Neural progenitor cell (in vitro differentiated cells): ENCODE measurements at regions not wholly inside any gene's neighbourhood (a gene's known extent, or its start where the extent isn't known, plus 50 kb on each side); places are given as distances from the start of the nearest gene placed in this dataset.

Source experiments
- DNase-seq: peaks from one replicate; pipeline ENCODE4 v3.0.0-alpha.2; 2016; ENCODE audit warnings: low spot score
- H2AFZ ChIP-seq: fragments of 200-600 bp; sonication (generic); replicated peaks from 2 replicates; pipeline ENCODE4 v1.6.1; 2016; ENCODE audit warnings: antibody characterized with exemption
- H3F3A ChIP-seq: fragments of 200-600 bp; sonication (generic); 2 replicates; pipeline ENCODE4 v1.6.1; 2016; ENCODE audit warnings: antibody characterized with exemption, low read depth
- H3K27ac ChIP-seq: fragments of 200-600 bp; sonication (generic); 2 replicates; pipeline ENCODE4 v1.5.1; 2016; ENCODE audit warnings: mild to moderate bottlenecking
- H3K27me3 ChIP-seq: fragments of 200-600 bp; sonication (generic); 2 replicates; pipeline ENCODE4 v1.6.1; 2016; ENCODE audit warnings: mild to moderate bottlenecking, moderate library complexity
- H3K36me3 ChIP-seq: fragments of 200-600 bp; sonication (generic); 2 replicates; pipeline ENCODE4 v1.5.1; 2016
- H3K4me1 ChIP-seq: fragments of 200-600 bp; sonication (generic); 2 replicates; pipeline ENCODE4 v1.6.1; 2016; ENCODE audit warnings: mixed run types
- H3K4me2 ChIP-seq: fragments of 200-600 bp; sonication (generic); 2 replicates; pipeline ENCODE4 v1.6.1; 2016
- H3K4me3 ChIP-seq: fragments of 200-600 bp; sonication (generic); 2 replicates; pipeline ENCODE4 v1.5.1; 2016
- H3K79me2 ChIP-seq: fragments of 200-600 bp; sonication (generic); 2 replicates; pipeline ENCODE4 v1.6.1; 2016; ENCODE audit warnings: low read depth
- H3K9ac ChIP-seq: fragments of 200-600 bp; sonication (generic); 2 replicates; pipeline ENCODE4 v1.6.1; 2016
- H3K9me3 ChIP-seq: fragments of 200-600 bp; sonication (generic); 2 replicates; pipeline ENCODE4 v1.5.1; 2016; ENCODE audit warnings: low read depth
- H4K20me1 ChIP-seq: fragments of 200-600 bp; sonication (generic); 2 replicates; pipeline ENCODE4 v1.6.1; 2016; ENCODE audit warnings: low read depth
- H3K27ac Mint-ChIP-seq: 3 replicates; pipeline ENCODE4 v1.8.0; 2021; ENCODE audit warnings: mixed read lengths
- H3K27me3 Mint-ChIP-seq: 2 replicates; pipeline ENCODE4 v1.8.0; 2022; ENCODE audit warnings: low read depth, mild to moderate bottlenecking, inconsistent platforms, moderate library complexity, mixed read lengths; ENCODE audit not compliant: insufficient read depth
- H3K36me3 Mint-ChIP-seq: 3 replicates; pipeline ENCODE4 v1.8.0; 2021; ENCODE audit warnings: mixed read lengths
- H3K4me1 Mint-ChIP-seq: 3 replicates; pipeline ENCODE4 v1.8.0; 2021; ENCODE audit warnings: mixed read lengths
- H3K4me3 Mint-ChIP-seq: 3 replicates; pipeline ENCODE4 v1.8.0; 2021; ENCODE audit warnings: mild to moderate bottlenecking, moderate library complexity, mixed read lengths
- H3K9me3 Mint-ChIP-seq: 3 replicates; pipeline ENCODE4 v1.8.0; 2020; ENCODE audit warnings: mixed read lengths
- EZH2 ChIP-seq: fragments of 200-600 bp; sonication (generic); IDR thresholded peaks from 2 replicates; pipeline ENCODE4 v1.6.1; 2017; ENCODE audit warnings: antibody characterized with exemption, mild to moderate bottlenecking, moderate library complexity
- EZH2phosphoT487 ChIP-seq: fragments of 200-600 bp; sonication (generic); IDR thresholded peaks from 2 replicates; pipeline ENCODE4 v1.6.1; 2017; ENCODE audit warnings: antibody characterized with exemption
- TF ChIP-seq, protein P1 (sequence below): fragments of 200-600 bp; sonication (generic); IDR thresholded peaks from 2 replicates; pipeline ENCODE4 v1.5.1; 2017; ENCODE audit warnings: antibody characterized with exemption, mild to moderate bottlenecking

DNA sequence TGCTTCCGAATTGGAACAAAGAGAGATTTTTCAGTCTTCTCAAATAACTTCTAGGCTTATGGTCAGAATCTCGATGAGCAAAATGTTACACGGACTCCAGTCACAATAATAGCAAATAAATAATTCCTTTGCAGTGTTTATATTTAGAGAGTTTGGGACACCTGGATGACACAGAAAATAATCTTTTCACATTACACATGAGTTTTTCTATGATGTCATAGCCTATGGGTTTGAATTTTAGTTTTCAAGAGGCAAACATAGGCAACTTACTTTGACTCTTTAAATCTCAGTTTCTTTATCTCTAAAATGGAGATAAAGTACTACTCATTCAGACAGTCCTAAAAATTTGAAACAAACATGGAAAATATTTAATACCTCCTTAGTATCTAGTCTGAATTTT lies 372.0 kb downstream of the HAPSTR1 start:
- Mint-ChIP-seq H3K9me3 (no peaks in the 10 kb centered on the region), H3K4me1 (no peaks in the 10 kb centered on the region), H3K4me3 (no peak overlapping the region), H3K27me3 (no peaks in the 10 kb centered on the region), H3K27ac (no peak overlapping the region), H3K36me3 (no peaks in the 10 kb centered on the region)
- no peaks in the 10 kb centered on the region for H3K36me3 ChIP-seq
- no peak overlapping the region for H2AFZ ChIP-seq
- H3K4me3 ChIP-seq = no peak overlapping the region
- H3K4me1 ChIP-seq = no peaks in the 10 kb centered on the region
- H3K9ac ChIP-seq = no peak overlapping the region
- no peaks in the 10 kb centered on the region for H3K79me2 ChIP-seq
- DNase-seq = no peak
- H4K20me1 ChIP-seq = no peaks in the 10 kb centered on the region
- no peaks in the 10 kb centered on the region for H3K9me3 ChIP-seq
- no peak overlapping the region for H3K27ac ChIP-seq
- H3K27me3 ChIP-seq = no peaks in the 10 kb centered on the region
- TF ChIP-seq EZH2phosphoT487 (no peak), EZH2 (no peak)
- TF ChIP-seq, protein P1, sequence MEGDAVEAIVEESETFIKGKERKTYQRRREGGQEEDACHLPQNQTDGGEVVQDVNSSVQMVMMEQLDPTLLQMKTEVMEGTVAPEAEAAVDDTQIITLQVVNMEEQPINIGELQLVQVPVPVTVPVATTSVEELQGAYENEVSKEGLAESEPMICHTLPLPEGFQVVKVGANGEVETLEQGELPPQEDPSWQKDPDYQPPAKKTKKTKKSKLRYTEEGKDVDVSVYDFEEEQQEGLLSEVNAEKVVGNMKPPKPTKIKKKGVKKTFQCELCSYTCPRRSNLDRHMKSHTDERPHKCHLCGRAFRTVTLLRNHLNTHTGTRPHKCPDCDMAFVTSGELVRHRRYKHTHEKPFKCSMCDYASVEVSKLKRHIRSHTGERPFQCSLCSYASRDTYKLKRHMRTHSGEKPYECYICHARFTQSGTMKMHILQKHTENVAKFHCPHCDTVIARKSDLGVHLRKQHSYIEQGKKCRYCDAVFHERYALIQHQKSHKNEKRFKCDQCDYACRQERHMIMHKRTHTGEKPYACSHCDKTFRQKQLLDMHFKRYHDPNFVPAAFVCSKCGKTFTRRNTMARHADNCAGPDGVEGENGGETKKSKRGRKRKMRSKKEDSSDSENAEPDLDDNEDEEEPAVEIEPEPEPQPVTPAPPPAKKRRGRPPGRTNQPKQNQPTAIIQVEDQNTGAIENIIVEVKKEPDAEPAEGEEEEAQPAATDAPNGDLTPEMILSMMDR = no peak
- no peak overlapping the region for H3K4me2 ChIP-seq
- H3F3A ChIP-seq = no peaks in the 10 kb centered on the region

DNA sequence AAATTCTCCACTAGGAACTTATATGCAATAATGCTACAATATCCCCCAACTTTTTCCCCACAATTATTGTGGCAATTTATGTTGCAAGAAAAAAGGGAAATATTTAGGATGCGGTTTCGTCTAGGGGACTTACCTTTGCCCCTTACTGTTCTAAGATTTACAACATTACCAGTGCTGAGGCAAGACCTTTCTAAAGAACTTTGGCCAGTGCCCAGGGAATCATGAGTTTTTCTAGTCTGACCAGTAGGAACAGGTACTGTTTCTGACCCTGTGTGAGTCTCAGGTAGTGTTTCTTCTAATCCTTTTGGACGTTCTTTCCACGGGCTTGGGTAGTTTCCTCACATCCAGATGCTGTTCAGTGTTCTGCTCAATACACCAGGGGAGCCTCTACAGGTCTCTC lies 373.7 kb downstream of the HAPSTR1 start:
- Histone ChIP-seq H3K4me3 (no peak overlapping the region), H3K4me2 (no peak overlapping the region), H3K36me3 (no peaks in the 10 kb centered on the region), H3K27me3 (no peaks in the 10 kb centered on the region), H3K4me1 (no peaks in the 10 kb centered on the region), H3K9me3 (no peaks in the 10 kb centered on the region), H3F3A (no peaks in the 10 kb centered on the region), H3K27ac (no peak overlapping the region), H4K20me1 (no peaks in the 10 kb centered on the region), H2AFZ (no peak overlapping the region), H3K9ac (no peak overlapping the region), H3K79me2 (no peaks in the 10 kb centered on the region)
- DNase-seq = no peak
- no peak overlapping the region for H3K27ac Mint-ChIP-seq
- no peaks in the 10 kb centered on the region for H3K9me3 Mint-ChIP-seq
- H3K4me1 Mint-ChIP-seq = no peaks in the 10 kb centered on the region
- no peaks in the 10 kb centered on the region for H3K27me3 Mint-ChIP-seq
- no peak overlapping the region for H3K4me3 Mint-ChIP-seq
- TF ChIP-seq, protein P1 = no peak
- TF ChIP-seq EZH2phosphoT487 = no peak
- no peak for TF ChIP-seq EZH2
- H3K36me3 Mint-ChIP-seq = no peaks in the 10 kb centered on the region

DNA sequence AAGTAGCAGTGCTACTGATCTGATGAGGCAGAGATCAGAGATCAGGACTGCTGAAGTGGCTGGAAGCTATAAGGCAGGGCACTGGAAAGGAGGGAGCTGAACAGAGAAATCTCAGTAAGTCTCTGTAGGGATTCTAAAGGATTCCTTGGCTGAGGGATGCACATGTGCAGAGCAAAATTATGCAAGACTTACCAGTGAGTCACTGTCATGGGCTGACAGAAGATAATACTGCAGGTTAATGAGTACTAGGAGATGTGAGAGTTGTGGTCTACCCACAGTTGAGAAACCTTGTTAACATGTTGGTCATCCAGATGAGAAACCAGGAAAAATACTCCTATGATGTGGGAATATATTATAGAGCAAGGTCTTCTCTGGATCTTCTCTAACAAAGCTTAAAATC lies 378.1 kb downstream of the HAPSTR1 start:
- H3K27me3 Mint-ChIP-seq = peaks cover under 1% of the 10 kb centered on the region
- Histone ChIP-seq H3K27ac (no peak overlapping the region), H3K27me3 (no peaks in the 10 kb centered on the region), H4K20me1 (no peaks in the 10 kb centered on the region), H3K4me2 (no peak overlapping the region), H3K9me3 (no peaks in the 10 kb centered on the region), H2AFZ (no peak overlapping the region), H3F3A (no peaks in the 10 kb centered on the region), H3K9ac (no peak overlapping the region), H3K79me2 (no peaks in the 10 kb centered on the region), H3K36me3 (no peaks in the 10 kb centered on the region), H3K4me1 (no peaks in the 10 kb centered on the region), H3K4me3 (no peak overlapping the region)
- no peaks in the 10 kb centered on the region for H3K4me1 Mint-ChIP-seq
- H3K9me3 Mint-ChIP-seq = no peaks in the 10 kb centered on the region
- H3K36me3 Mint-ChIP-seq = no peaks in the 10 kb centered on the region
- TF ChIP-seq EZH2phosphoT487 (no peak), EZH2 (no peak)
- TF ChIP-seq, protein P1 = no peak
- no peak overlapping the region for H3K27ac Mint-ChIP-seq
- DNase-seq = no peak
- H3K4me3 Mint-ChIP-seq = no peak overlapping the region

DNA sequence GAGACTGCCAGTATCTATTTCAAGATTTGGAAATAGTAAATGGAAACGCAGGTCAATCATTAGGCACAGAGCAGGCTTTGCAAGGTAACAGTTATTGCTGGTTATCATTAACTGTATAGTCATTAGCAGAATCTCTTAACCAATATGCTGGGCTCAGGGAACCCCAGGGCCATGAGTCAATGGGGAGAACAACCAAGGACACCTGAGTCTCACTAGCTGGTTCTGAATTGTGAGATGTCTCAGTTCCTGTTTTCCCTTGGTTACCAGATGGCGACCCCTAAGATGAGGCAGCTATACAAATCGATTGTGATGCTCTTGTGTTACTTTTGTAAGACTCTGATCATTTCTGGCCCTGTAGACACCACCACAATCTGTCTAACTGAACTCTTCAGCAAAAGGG lies 385.3 kb downstream of the HAPSTR1 start:
- Histone ChIP-seq H3K27me3 (no peaks in the 10 kb centered on the region), H3K9ac (no peak overlapping the region), H4K20me1 (no peaks in the 10 kb centered on the region), H3K79me2 (no peaks in the 10 kb centered on the region), H3F3A (no peaks in the 10 kb centered on the region), H3K9me3 (no peaks in the 10 kb centered on the region), H2AFZ (no peak overlapping the region), H3K4me2 (no peak overlapping the region), H3K4me3 (no peak overlapping the region), H3K4me1 (no peaks in the 10 kb centered on the region), H3K36me3 (no peaks in the 10 kb centered on the region), H3K27ac (no peak overlapping the region)
- DNase-seq = no peak
- TF ChIP-seq EZH2phosphoT487 (no peak), EZH2 (no peak)
- no peaks in the 10 kb centered on the region for H3K36me3 Mint-ChIP-seq
- H3K27ac Mint-ChIP-seq = no peak overlapping the region
- H3K4me1 Mint-ChIP-seq = no peaks in the 10 kb centered on the region
- peaks cover 4% of the 10 kb centered on the region for H3K27me3 Mint-ChIP-seq
- H3K4me3 Mint-ChIP-seq = no peak overlapping the region
- H3K9me3 Mint-ChIP-seq = no peaks in the 10 kb centered on the region
